ENCODE measurements at regions not wholly inside any gene's neighbourhood (a gene's known extent, or its start where the extent isn't known, plus 50 kb on each side); places are given as distances from the start of the nearest gene placed in this dataset.
"Not testable (repeated sequence)": the region's sequence is repeated elsewhere in the genome, so short reads cannot be mapped to it uniquely, and the experiment has no call there.

GRCh38 chr6:4482461-4482860, 293.7 kb upstream of the CDYL start:
- no peak overlapping the region for H3K4me3 ChIP-seq
- H3K27ac ChIP-seq = no peak overlapping the region

GRCh38 chr6:4480788-4481735, 295.1 kb upstream of the CDYL start:
- H3K27ac ChIP-seq = no peak overlapping the region
- no peak overlapping the region for H3K4me3 ChIP-seq

GRCh38 chr6:4478098-4478497, 298.1 kb upstream of the CDYL start:
- Histone ChIP-seq H3K4me3 (no peak overlapping the region), H3K27ac (no peak overlapping the region)

- Histone ChIP-seq H3K27ac (no peak overlapping the region), H3K4me3 (no peak overlapping the region)
Observed at GRCh38 chr6:4474810-4475209, 301.4 kb upstream of the CDYL start.

- Histone ChIP-seq H3K27ac (no peak overlapping the region), H3K4me3 (no peak overlapping the region)
Observed at GRCh38 chr6:4472969-4473642, 303.1 kb upstream of the CDYL start.

GRCh38 chr6:4472222-4472621, 304.0 kb upstream of the CDYL start:
- Histone ChIP-seq H3K4me3 (no peak overlapping the region), H3K27ac (no peak overlapping the region)

GRCh38 chr6:4471515-4471914, 304.7 kb upstream of the CDYL start:
- not testable (repeated sequence) for H3K4me3 ChIP-seq, H3K27ac ChIP-seq

GRCh38 chr6:4470698-4471210, 305.4 kb upstream of the CDYL start:
- H3K27ac ChIP-seq = no peak overlapping the region
- H3K4me3 ChIP-seq = no peak overlapping the region

- H3K4me3 ChIP-seq = no peak overlapping the region
- H3K27ac ChIP-seq = no peak overlapping the region
Observed at GRCh38 chr6:4466769-4467480, 309.3 kb upstream of the CDYL start.

- H3K27ac ChIP-seq = no peak overlapping the region
- H3K4me3 ChIP-seq = no peak overlapping the region
Observed at GRCh38 chr6:4466261-4466660, 309.9 kb upstream of the CDYL start.

- Histone ChIP-seq H3K4me3 (no peak overlapping the region), H3K27ac (no peak overlapping the region)
Observed at GRCh38 chr6:4464638-4465037, 311.6 kb upstream of the CDYL start.

- Histone ChIP-seq H3K4me3 (no peak overlapping the region), H3K27ac (no peak overlapping the region)
Observed at GRCh38 chr6:4463236-4463635, 313.0 kb upstream of the CDYL start.

- H3K27ac ChIP-seq = peak overlapping the region in 5 of 21 experiments; percentile 6 to 51 (median 32)
- H3K4me3 ChIP-seq = no peak overlapping the region
Observed at GRCh38 chr6:4460586-4461475, 315.4 kb upstream of the CDYL start.

- peak overlapping the region in 7 of 21 experiments; percentile 6 to 51 (median 40) for H3K27ac ChIP-seq
- H3K4me3 ChIP-seq = no peak overlapping the region
Observed at GRCh38 chr6:4459996-4460395, 316.2 kb upstream of the CDYL start.

GRCh38 chr6:4459032-4459431, 317.2 kb upstream of the CDYL start:
- peak overlapping the region in 4 of 21 experiments; percentile 11 to 51 (median 41) for H3K27ac ChIP-seq
- no peak overlapping the region for H3K4me3 ChIP-seq

- Histone ChIP-seq H3K27ac (no peak overlapping the region), H3K4me3 (no peak overlapping the region)
Observed at GRCh38 chr6:4451718-4452117, 316.3 kb upstream of the ECI2 start.

- Histone ChIP-seq H3K4me3 (no peak overlapping the region), H3K27ac (no peak overlapping the region)
Observed at GRCh38 chr6:4451081-4451480, 315.7 kb upstream of the ECI2 start.

GRCh38 chr6:4450237-4450636, 314.9 kb upstream of the ECI2 start:
- H3K27ac ChIP-seq = no peak overlapping the region
- no peak overlapping the region for H3K4me3 ChIP-seq

GRCh38 chr6:4449409-4449808, 314.0 kb upstream of the ECI2 start:
- Histone ChIP-seq H3K4me3 (no peak overlapping the region), H3K27ac (no peak overlapping the region)

All from skin epidermis (tissue), 12 donors.